ENCODE measurements at regions not wholly inside any gene's neighbourhood (a gene's known extent, or its start where the extent isn't known, plus 50 kb on each side); places are given as distances from the start of the nearest gene placed in this dataset.

DNA sequence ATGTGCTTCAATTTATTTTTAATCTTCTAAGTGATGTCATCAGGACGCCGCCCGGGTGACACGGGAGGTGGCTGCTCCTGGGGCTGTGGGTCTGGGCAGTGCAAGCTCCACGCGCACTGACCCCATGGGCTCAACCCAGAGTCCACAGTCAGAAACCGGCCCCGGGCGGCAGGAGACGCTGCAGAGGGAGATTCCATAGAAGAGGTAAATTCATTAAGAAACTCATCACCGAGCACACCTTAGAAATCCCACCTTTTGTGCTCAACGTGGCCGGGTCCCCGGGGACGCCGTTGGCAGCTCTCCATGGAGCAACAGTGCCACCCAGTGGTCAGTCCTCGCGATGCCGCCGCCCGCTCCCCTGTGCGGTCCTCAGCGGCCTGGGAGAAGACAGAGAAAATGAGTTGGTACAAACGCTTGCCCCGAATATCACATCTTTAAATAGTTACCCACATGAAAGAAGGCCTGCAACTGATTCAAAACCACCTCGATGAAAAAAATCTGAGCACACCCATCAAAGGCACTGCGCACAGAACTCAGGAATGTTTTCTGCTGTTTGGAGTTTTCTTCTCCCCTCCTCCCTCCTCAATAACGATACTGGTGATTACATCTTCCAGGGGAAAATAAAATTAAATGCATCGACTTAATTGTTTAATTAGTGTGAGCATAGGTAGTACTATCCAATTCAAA lies 92.6 kb downstream of the CMPK2 start (continued):
- TF ChIP-seq SP1 (IDR thresholded peaks at IDR 0.05; ENCODE audit: low read depth, low read length) (no peak), CBX5 (IDR thresholded peaks at IDR 0.05; ENCODE audit: low read depth, low read length) (no peak), YY1 (IDR thresholded peaks at IDR 0.05; ENCODE audit: low read depth, low read length) (no peak), SIN3A (conservative IDR thresholded peaks at IDR 0.05 in 1 of 2, IDR thresholded peaks at IDR 0.05 in 1 of 2; ENCODE audit: low read depth in 1 of 2, low read length in 2 of 2) (0 out of 4 replicates have a peak, but pooled peaks of 1 of the 2 experiments have one; percentile 21), JUN (IDR thresholded peaks at IDR 0.05; ENCODE audit: low read depth, low read length) (0 out of 2 replicates have a peak, but pooled peaks have one; percentile 0), BRCA1 (IDR thresholded peaks at IDR 0.05; ENCODE audit: low read depth, low read length) (no peak), USF2 (IDR thresholded peaks at IDR 0.05; ENCODE audit: low read length) (no peak), POU5F1 (IDR thresholded peaks at IDR 0.05; ENCODE audit: low read depth, low read length) (no peak), KDM4A (IDR thresholded peaks at IDR 0.05; ENCODE audit: low read depth, low read length, severe bottlenecking) (no peak), HDAC2 (IDR thresholded peaks at IDR 0.05; ENCODE audit: borderline replicate concordance in 1 of 2, low read depth in 2 of 2, low read length in 2 of 2) (no peak)
- TF ChIP-seq, protein P1, sequence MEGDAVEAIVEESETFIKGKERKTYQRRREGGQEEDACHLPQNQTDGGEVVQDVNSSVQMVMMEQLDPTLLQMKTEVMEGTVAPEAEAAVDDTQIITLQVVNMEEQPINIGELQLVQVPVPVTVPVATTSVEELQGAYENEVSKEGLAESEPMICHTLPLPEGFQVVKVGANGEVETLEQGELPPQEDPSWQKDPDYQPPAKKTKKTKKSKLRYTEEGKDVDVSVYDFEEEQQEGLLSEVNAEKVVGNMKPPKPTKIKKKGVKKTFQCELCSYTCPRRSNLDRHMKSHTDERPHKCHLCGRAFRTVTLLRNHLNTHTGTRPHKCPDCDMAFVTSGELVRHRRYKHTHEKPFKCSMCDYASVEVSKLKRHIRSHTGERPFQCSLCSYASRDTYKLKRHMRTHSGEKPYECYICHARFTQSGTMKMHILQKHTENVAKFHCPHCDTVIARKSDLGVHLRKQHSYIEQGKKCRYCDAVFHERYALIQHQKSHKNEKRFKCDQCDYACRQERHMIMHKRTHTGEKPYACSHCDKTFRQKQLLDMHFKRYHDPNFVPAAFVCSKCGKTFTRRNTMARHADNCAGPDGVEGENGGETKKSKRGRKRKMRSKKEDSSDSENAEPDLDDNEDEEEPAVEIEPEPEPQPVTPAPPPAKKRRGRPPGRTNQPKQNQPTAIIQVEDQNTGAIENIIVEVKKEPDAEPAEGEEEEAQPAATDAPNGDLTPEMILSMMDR (IDR thresholded peaks at IDR 0.05; ENCODE audit: control extremely low read depth in 1 of 3, insufficient read depth in 1 of 3, low read depth in 1 of 3, low read length in 3 of 3): peak; percentile 81 to 88 (median 86)

All from H1 (cell line).